Testis (tissue), 2 donors: ENCODE measurements at regions not wholly inside any gene's neighbourhood (a gene's known extent, or its start where the extent isn't known, plus 50 kb on each side); places are given as distances from the start of the nearest gene placed in this dataset.

Experiments used
- POLR2A ChIP-seq: fragments of 450-650 bp; IDR thresholded peaks from one replicate; pipeline ENCODE4 v1.6.1; 2017; ENCODE audit warnings: antibody characterized with exemption, mild to moderate bottlenecking, moderate library complexity
- TF ChIP-seq, protein P1 (sequence below), 3 experiments: fragments of 450-650 bp in 2 of 3; fragments of 200-600 bp in 1 of 3; sonication (generic) in 1 of 3; IDR thresholded peaks; one replicate each; pipeline ENCODE4 v1.5.1; 2016 to 2019; ENCODE audit warnings: antibody characterized with exemption in 3 of 3, mild to moderate bottlenecking in 2 of 3, moderate library complexity in 1 of 3

DNA sequence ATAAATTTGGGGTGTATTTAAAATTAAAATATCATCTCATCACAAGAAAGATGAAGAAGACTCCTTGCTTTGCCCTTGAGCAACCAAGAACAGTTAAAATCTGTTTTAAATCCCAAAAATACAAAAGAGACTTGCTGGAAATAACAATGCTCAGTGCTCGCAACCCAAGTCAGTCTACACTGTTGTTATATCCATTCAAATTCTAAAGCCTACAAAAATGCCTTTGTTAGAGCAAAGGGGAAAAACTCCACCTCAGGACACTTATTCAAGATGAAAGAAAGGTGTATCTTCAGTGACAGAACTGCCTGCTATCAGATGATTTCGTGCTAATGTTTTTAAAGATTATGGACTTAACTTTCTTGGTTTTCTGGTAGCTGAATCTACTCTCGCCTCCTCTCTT, 111.9 kb upstream of the TANK start:
- TF ChIP-seq, protein P1, sequence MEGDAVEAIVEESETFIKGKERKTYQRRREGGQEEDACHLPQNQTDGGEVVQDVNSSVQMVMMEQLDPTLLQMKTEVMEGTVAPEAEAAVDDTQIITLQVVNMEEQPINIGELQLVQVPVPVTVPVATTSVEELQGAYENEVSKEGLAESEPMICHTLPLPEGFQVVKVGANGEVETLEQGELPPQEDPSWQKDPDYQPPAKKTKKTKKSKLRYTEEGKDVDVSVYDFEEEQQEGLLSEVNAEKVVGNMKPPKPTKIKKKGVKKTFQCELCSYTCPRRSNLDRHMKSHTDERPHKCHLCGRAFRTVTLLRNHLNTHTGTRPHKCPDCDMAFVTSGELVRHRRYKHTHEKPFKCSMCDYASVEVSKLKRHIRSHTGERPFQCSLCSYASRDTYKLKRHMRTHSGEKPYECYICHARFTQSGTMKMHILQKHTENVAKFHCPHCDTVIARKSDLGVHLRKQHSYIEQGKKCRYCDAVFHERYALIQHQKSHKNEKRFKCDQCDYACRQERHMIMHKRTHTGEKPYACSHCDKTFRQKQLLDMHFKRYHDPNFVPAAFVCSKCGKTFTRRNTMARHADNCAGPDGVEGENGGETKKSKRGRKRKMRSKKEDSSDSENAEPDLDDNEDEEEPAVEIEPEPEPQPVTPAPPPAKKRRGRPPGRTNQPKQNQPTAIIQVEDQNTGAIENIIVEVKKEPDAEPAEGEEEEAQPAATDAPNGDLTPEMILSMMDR (IDR thresholded peaks at IDR 0.05): no peak
- TF ChIP-seq POLR2A: no peak
